Left ventricle myocardium inferior (tissue), 1 donor: ENCODE measurements at regions not wholly inside any gene's neighbourhood (a gene's known extent, or its start where the extent isn't known, plus 50 kb on each side); places are given as distances from the start of the nearest gene placed in this dataset.

Experiments used
- DNase-seq: peaks from one replicate; pipeline ENCODE4 v3.0.0-alpha.2; 2020
- H3K27ac ChIP-seq: fragments of 200-600 bp; replicated peaks from 2 replicates; pipeline ENCODE4 v1.8.0; 2021
- H3K27me3 ChIP-seq: fragments of 200-600 bp; 2 replicates; pipeline ENCODE4 v1.8.0; 2021; ENCODE audit warnings: low read depth
- H3K36me3 ChIP-seq: fragments of 200-600 bp; 2 replicates; pipeline ENCODE4 v1.8.0; 2021
- H3K4me1 ChIP-seq: fragments of 200-600 bp; 2 replicates; pipeline ENCODE4 v1.8.0; 2021
- H3K4me3 ChIP-seq: fragments of 200-600 bp; 2 replicates; pipeline ENCODE4 v1.8.0; 2021; ENCODE audit warnings: mild to moderate bottlenecking, moderate library complexity
- H3K9me3 ChIP-seq: fragments of 200-600 bp; replicated peaks from 2 replicates; pipeline ENCODE4 v1.8.0; 2021
- CTCF ChIP-seq: fragments of 200-600 bp; IDR thresholded peaks from 2 replicates; pipeline ENCODE4 v1.8.0; 2021; ENCODE audit warnings: antibody characterized with exemption, mild to moderate bottlenecking, borderline replicate concordance
- intact Hi-C: fragments of 100-400 bp; cut with micrococcal nuclease; formaldehyde crosslinking; loops from one replicate; pipeline ENCODE4 v1.11.0; 2022
- donor health status: DM: no; HTN: yes; CAD: no; lungs with severe emphysema.

- Histone ChIP-seq H3K36me3 (no peaks in the 10 kb centered on the region), H3K9me3 (no peaks in the 10 kb centered on the region), H3K4me3 (peak overlapping the region; percentile 33), H3K27ac (peak overlapping the region; percentile 80), H3K4me1 (peaks cover 22% of the 10 kb centered on the region), H3K27me3 (no peaks in the 10 kb centered on the region)
- TF ChIP-seq CTCF, result no peak
- DNase-seq, result no peak
- intact Hi-C loops, result no loop called here
These were observed 95.4 kb upstream of the DAB2 start for GRCh38 chr5:39520232-39520572.

GRCh38 chr5:39519566-39520231 is 94.9 kb upstream of the DAB2 start:
- intact Hi-C loops, result no loop called here
- no peaks in the 10 kb centered on the region for H3K9me3 ChIP-seq
- H3K27me3 ChIP-seq, result no peaks in the 10 kb centered on the region
- no peak for DNase-seq
- peak overlapping the region; percentile 80 for H3K27ac ChIP-seq
- no peak for TF ChIP-seq CTCF
- H3K4me1 ChIP-seq, result peaks cover 22% of the 10 kb centered on the region
- H3K4me3 ChIP-seq, result peak overlapping the region; percentile 33
- no peaks in the 10 kb centered on the region for H3K36me3 ChIP-seq

GRCh38 chr5:39519079-39519478 is 94.3 kb upstream of the DAB2 start:
- peak overlapping the region; percentile 80 for H3K27ac ChIP-seq
- H3K36me3 ChIP-seq, result no peaks in the 10 kb centered on the region
- TF ChIP-seq CTCF, result no peak
- H3K4me1 ChIP-seq, result peaks cover 22% of the 10 kb centered on the region
- H3K9me3 ChIP-seq, result no peaks in the 10 kb centered on the region
- intact Hi-C loops, result no loop called here
- no peak overlapping the region for H3K4me3 ChIP-seq
- no peaks in the 10 kb centered on the region for H3K27me3 ChIP-seq
- DNase-seq, result no peak

- peak overlapping the region; percentile 80 for H3K27ac ChIP-seq
- TF ChIP-seq CTCF, result no peak
- no peaks in the 10 kb centered on the region for H3K36me3 ChIP-seq
- H3K9me3 ChIP-seq, result no peaks in the 10 kb centered on the region
- intact Hi-C loops, result no loop called here
- DNase-seq, result no peak
- no peaks in the 10 kb centered on the region for H3K27me3 ChIP-seq
- H3K4me3 ChIP-seq, result no peak overlapping the region
- H3K4me1 ChIP-seq, result peaks cover 22% of the 10 kb centered on the region
These were observed 93.7 kb upstream of the DAB2 start for GRCh38 chr5:39518516-39518915.

GRCh38 chr5:39517800-39518199 is 93.0 kb upstream of the DAB2 start:
- TF ChIP-seq CTCF, result no peak
- H3K4me3 ChIP-seq, result no peak overlapping the region
- no peaks in the 10 kb centered on the region for H3K9me3 ChIP-seq
- no peaks in the 10 kb centered on the region for H3K27me3 ChIP-seq
- H3K27ac ChIP-seq, result no peak overlapping the region
- intact Hi-C loops, result no loop called here
- no peak for DNase-seq
- peaks cover 22% of the 10 kb centered on the region for H3K4me1 ChIP-seq
- no peaks in the 10 kb centered on the region for H3K36me3 ChIP-seq
